ENCODE measurements at regions not wholly inside any gene's neighbourhood (a gene's known extent, or its start where the extent isn't known, plus 50 kb on each side); places are given as distances from the start of the nearest gene placed in this dataset.

DNA sequence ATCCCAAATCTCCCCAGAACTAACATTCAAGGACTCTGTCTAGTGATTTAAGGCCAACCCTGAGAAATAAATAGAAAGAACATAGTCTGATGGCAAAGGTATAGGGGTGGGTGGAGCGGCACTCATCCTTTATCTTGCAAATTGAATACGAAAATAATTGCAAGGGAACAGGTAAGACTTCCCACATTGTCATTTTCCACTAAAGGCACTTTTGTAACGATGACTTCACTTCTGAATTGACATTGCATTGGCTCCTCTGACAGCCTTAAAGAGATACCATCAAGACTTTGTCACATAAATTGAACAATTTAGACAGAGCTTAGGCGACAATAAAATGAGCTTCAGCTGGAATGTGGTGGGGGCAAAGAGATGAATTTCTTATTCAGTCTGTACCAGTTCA lies 75.3 kb upstream of the PLCL2 start:
- DNase-seq (ENCODE audit: low read depth) = no peak

DNA sequence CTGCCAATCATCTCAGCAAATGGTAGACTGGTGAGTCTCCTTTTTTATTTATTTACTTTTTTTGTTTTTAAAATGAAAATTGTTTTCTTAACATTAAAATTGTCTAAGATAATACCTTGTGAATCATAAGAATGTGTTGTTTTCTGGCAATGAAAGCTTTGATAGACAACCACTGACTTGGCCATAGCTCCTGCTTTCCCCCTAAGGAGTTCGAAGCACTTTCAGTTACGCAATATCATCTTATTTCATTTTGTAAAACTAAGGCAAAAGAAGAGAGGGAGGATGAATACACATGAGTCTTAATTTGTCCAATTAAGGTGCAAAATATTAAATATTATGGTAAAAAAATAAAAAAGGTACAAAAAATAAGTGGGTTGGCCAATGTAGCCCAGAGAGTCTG lies 74.8 kb upstream of the PLCL2 start:
- no peak for DNase-seq (ENCODE audit: low read depth)

DNA sequence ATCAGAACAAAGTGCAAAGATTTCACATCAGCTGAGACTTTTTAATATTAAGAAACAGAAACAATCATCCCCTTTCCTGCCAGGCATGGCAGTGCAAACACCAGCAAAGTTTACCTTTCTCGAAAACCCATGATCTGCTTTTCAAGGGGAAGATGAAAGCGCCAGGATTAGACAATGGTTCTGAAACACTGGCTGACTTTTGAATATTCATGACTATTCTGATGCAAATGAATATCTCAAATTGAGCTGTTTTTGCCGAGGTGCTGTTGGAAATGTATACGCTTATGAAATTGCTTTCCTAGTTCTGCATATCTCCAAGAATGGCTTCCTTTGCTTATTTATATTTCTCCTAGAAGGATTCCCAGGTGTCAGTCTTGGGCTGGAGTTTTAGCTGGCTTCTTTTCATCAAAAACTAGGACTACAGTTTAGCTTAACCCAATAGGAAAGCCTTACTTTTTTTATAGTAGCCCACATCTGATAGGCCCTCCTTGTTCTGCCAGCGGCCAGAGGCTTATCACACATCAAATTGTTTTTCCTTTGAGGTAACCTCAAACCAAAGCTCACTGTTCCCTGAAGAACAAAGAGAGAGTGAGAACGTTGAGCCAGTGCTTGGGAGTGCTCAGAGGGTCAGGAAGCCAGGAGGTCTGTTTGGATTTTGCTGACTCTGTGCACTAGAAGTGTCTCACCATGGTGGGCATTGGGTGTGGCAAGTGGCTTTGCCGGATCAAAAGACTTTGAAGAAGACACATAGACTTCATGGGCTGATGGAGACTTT lies 74.0 kb upstream of the PLCL2 start:
- DNase-seq (ENCODE audit: low read depth) = no peak

DNA sequence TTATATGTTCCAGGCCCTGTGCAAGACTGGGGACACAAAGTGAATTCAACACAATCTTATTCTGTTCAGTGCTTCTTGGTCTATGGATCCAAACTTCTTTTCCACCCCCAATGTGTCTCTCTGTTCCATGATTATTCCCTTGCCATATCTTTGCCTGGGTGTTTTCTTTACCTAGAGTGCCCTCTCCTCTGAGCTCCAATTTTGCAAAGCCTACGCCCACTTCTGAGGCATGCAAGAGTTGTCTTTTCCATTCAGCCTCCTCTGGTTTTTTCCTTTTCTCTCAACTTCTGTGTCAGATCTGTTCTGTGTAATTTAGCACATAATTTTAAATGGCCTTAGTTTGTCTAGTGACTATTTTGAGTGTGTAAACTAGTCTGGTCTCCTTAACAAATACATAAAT lies 72.8 kb upstream of the PLCL2 start:
- no peak for DNase-seq (ENCODE audit: low read depth)

DNA sequence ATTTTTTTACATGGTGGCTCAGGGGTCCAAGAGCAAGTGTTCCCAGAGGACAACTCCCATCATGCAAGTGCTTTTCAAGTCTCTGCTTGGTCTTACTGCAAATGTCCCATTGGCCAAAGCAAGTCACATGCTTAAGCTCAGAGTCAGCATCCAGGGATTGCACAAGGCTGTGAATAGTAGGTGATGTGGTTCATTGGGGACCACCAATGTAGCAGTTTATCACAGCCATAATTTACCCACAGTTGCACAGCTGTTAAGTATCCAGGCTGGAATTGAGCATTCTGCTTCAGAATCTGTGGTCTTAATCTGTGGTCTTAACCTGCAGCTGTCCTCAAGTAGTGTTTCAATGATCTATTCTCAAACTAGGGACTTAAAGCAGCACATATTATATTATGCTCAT lies 71.4 kb upstream of the PLCL2 start:
- DNase-seq (ENCODE audit: low read depth) = no peak

DNA sequence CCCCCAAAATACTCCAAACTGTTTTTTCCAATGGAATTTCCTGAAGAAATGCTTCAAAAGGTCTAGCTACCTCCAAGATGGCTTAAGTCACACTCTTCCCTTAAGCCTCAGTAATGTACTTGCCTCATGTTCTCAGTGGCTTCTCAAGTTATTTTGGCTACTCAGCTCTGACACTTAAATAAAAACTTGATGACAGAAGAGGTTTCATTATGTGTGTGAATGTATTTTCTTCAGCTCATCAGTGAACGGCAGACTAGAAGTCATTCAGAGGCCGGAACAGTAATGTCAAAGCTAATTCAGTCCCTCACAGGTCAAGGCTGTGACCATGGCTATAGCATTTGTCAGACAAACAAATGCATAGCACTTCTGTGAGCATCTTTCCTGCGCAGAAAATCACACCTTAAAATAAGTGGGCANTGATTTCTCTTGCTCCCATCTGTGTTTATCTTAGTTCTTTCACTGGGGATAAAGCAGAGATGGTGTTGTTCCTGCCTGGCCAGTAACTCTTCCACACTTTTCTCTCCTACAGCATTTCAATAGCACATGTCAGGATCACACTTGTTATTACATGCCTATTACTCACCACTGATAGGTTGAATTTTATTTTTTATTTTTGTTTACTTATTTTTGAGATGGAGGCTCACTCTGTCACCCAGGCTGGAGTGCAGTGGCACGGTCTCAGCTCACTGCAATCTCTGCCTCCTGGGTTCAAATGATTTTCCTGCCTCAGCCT lies 68.5 kb upstream of the PLCL2 start:
- no peak for DNase-seq (ENCODE audit: low read depth)

DNA sequence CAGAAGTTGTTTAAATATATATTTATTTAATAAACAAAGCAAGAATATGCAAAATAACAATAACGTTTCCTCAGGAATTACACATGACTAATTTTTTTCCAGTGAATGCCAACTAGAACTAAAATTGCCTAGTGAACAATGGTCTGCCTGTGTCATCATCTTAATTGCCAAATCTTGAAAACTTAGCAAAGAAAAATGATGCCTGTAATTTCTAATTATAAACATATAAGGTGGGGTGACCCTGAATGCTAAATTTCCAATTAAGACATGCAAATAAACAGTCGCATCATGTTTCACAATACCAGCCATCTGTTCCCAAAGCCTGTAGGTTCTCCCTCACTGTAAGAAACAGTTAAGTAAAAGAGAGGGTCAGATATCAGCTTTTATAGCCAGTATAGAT lies 67.6 kb upstream of the PLCL2 start:
- DNase-seq (ENCODE audit: low read depth) = no peak

DNA sequence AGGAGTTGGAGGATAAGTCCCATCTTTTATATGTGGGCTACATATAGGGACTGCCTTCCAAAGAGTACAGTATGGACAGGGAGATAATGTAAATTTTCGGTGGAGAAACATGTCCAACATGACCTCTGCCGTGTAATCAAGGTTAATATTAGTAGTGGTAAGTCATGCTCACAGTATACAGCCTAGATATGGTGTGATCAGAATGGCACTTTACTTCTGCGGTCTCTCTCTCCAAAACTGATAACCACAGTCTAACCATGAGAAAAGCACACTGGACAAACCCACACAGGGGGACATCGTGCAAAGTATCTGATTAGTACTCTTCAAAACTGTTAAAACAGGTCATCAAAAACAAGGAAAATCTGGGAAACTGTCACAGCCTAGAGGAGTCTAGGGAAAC lies 66.6 kb upstream of the PLCL2 start:
- DNase-seq (ENCODE audit: low read depth) = no peak

DNA sequence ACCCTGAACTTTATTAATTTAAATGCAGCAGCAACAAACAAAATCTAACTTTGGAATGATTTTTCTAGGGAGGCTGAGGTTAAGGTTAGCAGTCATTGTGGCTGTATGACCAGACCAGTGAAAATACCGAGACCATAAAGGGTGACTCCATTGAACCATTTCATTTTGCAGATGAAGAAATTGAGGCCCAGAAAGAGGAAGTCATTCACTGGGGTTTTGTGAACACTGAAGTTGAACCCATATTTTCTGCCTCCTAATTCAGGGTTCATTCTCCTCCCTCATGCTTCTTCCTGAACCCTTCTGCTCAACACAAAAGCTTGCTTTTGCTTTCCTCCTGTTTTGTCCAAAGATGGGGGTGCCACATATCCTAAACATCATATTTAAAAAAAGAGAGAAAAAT lies 65.8 kb upstream of the PLCL2 start:
- no peak for DNase-seq (ENCODE audit: low read depth)

DNA sequence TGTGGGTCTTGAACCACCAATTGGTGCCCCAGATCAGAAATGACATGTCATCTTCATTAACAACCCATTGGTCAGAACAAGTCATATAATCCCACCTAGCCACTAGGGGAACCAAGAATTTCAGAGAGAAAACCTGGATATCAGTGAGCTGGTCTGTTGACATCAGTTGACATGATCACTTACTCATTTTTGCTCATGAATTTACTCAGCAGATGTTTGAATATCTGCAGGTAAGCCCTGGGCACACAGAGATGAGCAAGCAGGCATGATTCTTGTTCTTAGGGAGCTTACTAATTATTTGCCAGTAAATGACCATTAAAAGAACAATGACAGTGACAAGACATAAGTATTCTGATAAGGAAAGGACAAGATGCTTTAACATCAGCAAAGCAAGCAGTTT lies 64.3 kb upstream of the PLCL2 start:
- no peak for DNase-seq (ENCODE audit: low read depth)

DNA sequence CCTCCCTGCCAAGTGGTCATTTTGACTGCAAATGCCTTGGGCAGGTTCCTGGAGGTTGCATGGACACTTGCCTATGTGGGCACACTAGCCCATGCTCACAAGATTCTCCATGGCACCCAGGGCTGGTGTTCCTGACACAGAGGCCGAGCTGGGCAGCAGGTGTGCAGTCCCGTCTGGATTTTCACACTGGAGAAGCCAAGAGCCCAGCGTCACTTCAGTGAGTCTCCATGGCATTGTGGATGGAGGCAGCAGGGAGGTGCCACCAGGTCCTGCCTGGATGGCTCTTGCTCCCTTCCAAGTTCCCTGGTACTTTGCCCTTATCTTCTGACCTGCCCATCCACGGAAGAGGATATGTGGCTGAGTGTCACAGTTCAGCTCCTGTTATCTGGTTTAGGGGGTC lies 63.7 kb upstream of the PLCL2 start:
- no peak for DNase-seq (ENCODE audit: low read depth)

DNA sequence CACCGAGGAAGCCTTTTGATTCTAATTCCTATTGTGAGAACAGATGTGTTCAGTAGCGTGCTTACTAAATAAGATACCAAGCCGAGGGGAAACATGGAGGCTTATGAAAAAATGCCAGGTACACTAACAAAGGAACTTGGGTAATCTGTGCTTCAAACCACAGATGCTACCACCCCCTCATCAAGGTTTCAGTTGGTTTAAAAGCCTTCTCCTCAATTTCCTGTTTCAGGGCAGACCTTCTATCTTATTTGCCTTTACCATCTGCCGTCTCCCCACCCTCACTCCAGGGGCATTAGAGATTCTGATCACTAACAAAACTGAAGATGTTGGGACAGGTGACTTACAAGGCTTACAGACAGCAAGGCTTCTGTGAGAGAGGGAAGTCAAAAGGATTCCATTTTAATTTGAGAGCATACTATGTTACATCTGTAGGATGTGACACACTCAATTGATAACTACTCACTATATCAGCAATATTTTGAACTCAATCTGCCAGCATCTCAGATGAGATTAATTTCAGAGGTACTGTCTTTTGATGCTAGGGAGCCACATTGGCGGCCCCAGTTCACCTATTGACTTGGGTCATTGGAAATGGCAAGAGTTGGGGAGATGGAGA lies 60.6 kb upstream of the PLCL2 start:
- DNase-seq (ENCODE audit: low read depth) = no peak

DNA sequence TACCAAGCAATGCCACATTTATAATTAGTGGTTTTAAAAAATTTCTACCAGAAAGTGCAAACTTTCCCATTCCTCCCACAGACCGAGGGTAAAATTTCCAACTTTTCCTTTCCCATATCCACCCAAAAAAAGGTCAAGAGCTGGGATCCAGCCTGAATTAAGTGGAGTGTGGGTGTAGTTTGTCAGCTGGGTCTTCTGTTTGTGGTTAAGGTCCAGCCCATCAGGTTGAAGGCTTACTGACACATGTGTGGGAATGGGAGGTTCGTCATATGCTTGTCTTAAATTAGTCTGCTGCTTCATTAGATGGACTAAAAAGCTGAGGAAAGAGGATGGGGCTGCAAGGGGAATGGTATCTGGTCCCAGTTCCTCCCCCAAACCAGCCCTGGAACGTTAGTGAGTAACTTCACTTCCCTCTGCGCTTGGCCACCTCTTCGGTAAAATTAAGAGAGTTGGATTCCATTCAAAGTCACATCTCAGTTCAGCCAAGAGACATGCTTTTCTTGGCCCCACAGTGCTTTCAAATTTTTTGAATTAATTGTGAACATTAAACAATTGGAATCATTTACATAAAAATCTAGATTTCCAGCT lies 59.0 kb upstream of the PLCL2 start:
- no peak for DNase-seq (ENCODE audit: low read depth)

DNA sequence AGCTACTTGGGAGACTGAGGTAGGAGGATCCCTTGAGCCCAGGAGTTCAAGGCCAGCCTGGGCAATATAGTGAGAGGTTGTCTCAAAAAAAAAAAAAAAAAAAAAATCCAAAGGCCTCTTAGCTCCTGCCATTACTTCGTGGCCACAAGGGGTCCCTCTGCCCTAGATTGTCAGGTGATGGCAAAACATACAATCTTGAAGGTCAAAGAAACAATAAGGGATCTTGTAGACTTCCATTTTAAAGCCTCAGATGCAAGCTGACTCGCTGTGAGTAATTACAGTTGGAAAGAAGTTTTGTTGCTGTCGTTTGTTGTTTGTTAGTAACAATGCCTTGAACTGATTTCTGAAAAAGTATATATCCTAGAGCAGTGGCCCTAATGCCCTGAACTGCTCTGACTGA lies 55.9 kb upstream of the PLCL2 start:
- DNase-seq (ENCODE audit: low read depth) = peak; percentile 80

DNA sequence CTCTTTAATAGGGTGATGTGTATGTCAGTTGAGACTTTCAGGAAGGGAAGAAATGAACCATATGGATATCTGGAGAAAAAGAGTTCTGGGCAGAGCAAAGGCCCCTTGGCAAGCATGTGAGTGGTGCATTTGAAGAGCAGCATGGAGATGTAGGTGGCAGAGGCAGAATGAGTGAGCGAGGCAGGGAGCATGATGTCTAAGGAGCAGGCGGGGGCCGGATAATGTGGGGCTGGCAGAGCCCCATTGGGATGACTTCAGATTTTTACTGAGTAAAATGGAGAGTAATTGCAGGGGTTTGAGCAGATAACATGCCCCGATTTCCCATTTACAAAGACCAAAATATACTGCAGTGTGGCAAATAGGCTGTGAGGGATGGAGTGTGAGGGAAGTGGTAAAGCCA lies 52.9 kb upstream of the PLCL2 start:
- no peak for DNase-seq (ENCODE audit: low read depth)

DNA sequence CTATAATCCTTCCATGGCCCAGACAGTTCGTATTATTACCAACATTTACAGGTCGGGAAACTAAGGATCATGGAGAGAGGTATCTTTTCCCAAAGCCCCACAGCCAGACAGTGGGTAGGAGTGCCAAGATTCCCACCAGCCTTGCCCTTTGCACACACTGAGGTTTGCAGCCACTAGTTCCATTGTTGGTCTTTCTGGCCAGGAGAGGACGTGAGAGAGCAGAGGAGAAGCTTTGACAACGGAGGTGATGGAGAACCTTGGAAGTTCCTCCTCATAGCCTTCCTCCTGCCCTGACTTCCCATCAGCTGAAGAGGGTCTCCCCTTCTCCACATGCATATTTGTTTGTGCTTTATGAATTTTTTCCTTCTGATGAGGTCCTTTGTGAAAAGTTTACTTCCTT lies 50.5 kb upstream of the PLCL2 start:
- DNase-seq (ENCODE audit: low read depth) = no peak

DNA sequence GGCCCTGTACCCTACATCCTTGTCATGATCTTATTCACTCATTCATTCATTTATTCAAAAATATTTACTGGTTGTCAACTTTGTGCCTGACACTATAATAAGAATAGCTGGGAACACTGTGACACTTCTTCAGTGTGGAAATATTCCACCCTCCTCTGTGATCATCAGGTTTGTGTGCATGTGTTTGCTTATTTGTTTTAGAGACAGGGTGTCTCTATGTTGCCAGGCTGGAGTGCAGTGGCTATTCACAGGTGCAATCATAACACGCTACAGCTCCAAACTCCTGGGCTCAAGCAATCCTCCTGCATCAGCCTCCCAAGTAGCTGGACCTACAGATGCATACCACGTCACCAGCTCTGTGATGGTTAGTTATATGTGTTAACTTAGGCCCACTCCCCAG lies 50.0 kb upstream of the PLCL2 start:
- DNase-seq (ENCODE audit: low read depth) = no peak

Data from ELR (cell line).